ENCODE measurements at regions not wholly inside any gene's neighbourhood (a gene's known extent, or its start where the extent isn't known, plus 50 kb on each side); places are given as distances from the start of the nearest gene placed in this dataset.

DNA sequence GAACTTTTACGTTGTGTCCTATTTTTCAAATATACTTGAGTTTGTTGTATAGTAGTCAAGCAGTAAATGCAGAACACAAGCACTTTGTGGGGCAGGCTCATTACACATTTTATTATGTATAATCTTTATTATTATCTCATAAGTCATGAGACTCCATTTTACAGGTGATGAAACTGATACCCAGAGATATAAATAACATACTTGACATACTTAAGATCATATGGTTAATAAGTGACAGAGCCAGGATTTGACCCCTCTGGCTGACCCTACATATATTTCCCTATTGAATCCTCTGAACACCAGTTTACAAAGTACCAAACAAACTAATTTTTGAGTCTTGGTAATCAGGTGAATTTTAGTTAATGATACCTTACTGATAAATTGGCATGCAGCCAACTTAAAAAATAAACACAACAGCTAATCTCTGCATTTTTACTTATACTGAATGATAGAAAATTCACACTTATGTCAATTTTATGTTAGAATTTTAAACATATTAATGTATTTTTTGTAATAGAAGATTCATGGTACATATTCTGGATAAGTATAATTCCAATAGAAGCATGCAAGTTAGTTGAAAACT lies 305.0 kb upstream of the MEF2C start:
- TF ChIP-seq, protein P1, sequence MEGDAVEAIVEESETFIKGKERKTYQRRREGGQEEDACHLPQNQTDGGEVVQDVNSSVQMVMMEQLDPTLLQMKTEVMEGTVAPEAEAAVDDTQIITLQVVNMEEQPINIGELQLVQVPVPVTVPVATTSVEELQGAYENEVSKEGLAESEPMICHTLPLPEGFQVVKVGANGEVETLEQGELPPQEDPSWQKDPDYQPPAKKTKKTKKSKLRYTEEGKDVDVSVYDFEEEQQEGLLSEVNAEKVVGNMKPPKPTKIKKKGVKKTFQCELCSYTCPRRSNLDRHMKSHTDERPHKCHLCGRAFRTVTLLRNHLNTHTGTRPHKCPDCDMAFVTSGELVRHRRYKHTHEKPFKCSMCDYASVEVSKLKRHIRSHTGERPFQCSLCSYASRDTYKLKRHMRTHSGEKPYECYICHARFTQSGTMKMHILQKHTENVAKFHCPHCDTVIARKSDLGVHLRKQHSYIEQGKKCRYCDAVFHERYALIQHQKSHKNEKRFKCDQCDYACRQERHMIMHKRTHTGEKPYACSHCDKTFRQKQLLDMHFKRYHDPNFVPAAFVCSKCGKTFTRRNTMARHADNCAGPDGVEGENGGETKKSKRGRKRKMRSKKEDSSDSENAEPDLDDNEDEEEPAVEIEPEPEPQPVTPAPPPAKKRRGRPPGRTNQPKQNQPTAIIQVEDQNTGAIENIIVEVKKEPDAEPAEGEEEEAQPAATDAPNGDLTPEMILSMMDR (IDR thresholded peaks at IDR 0.05) = no peak
- no peak for TF ChIP-seq POLR2AphosphoS5 (IDR thresholded peaks at IDR 0.05; ENCODE audit: insufficient read depth in 1 of 2, low read depth in 1 of 2)
